HG03095 (cell line): ENCODE measurements at regions not wholly inside any gene's neighbourhood (a gene's known extent, or its start where the extent isn't known, plus 50 kb on each side); places are given as distances from the start of the nearest gene placed in this dataset.

Experiments
- ATAC-seq: cut with Tn5 transposase; IDR thresholded peaks from one replicate; pipeline ENCODE4 v1.9.1; 2021; ENCODE audit warnings: moderate library complexity; ENCODE audit not compliant: unreplicated experiment

DNA sequence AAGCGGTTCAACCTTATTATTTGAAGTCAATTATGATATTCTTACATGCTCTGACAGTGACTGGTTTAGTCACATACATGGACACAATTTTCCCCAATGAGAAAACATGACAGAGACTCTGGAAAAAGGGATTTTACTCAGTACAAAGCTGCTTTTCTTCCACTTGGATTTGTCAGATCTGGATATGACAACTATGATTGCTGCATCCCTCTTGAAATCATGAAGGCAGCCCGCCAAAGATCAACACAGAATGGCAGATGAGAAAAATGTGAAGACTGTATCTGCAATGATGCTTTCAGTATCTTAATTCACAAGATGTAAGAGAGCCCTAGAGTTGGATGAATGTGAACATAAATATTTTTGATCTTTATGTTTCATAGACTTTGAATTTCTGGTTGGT lies 439.6 kb downstream of the CDH8 start:
- no peak for ATAC-seq

- ATAC-seq, result no peak
These were observed 440.6 kb downstream of the CDH8 start for GRCh38 chr16:61595605-61596004.

DNA sequence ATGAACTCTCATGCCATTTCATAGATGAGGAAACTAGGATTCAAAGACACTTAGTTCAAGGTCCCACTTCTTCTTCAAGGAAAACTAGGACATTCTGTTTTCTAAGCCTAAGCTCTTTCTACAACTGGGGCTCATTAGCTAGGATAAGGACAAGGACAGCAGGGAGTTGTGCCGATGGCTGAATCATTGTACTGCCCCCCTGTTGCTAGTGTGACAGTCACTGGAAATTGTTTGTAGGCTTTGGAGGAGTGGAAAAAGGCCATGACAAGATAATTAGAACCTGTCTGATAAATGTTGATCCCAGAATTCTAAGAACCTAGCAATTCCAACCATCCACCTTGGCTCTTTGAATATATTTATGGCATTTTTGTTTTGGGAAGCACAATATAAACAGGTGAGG lies 445.7 kb downstream of the CDH8 start:
- ATAC-seq, result no peak

GRCh38 chr16:61587526-61587925 lies 448.7 kb downstream of the CDH8 start:
- ATAC-seq, result no peak

- ATAC-seq, result no peak
These were observed 454.7 kb downstream of the CDH8 start for GRCh38 chr16:61581417-61582046.

- no peak for ATAC-seq
These were observed 455.7 kb downstream of the CDH8 start for GRCh38 chr16:61580579-61580978.

DNA sequence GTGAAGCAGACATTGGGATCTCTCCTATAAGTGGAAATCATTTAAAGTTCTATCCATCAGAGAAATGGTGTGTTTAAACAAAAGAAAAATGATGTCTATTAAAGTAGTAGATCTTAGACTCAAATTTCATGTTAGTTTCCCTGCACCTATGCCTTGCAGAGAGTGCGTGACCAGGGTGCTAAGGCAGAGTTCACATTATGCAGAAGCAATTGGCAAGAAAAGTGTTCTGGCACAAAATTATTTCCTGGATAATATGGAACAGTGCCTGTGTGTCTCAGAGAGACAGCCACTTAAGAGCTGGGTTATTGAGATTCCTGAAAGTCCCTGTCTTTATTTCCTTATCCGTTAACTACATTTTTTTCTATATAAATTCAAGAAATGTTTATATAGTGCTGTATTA lies 457.0 kb downstream of the CDH8 start:
- no peak for ATAC-seq

GRCh38 chr16:61576476-61576875 lies 459.8 kb downstream of the CDH8 start:
- ATAC-seq, result no peak

- no peak for ATAC-seq
These were observed 460.6 kb downstream of the CDH8 start for GRCh38 chr16:61575617-61576016.

DNA sequence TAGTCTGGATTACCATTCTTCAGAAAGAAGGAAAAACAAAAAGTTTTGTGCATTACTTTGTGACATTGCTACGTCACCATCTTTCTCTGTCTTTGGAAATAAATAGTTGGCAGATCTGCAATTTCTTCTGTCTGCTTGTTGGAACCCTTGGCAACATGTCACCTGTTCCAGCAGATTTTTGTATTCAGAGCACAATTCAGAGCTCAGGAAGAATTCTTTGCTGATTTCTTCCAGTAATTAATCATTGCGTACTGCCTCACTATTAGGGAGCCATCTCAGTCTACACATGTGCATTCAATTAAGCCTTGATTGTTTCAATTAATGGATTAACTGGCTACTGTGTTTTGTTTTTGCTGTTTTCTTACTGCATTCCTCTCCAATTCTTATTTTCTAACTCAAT lies 467.2 kb downstream of the CDH8 start:
- ATAC-seq, result no peak

- no peak for ATAC-seq
These were observed 471.5 kb downstream of the CDH8 start for GRCh38 chr16:61564716-61565115.

GRCh38 chr16:61555718-61556441 lies 480.4 kb downstream of the CDH8 start:
- no peak for ATAC-seq

DNA sequence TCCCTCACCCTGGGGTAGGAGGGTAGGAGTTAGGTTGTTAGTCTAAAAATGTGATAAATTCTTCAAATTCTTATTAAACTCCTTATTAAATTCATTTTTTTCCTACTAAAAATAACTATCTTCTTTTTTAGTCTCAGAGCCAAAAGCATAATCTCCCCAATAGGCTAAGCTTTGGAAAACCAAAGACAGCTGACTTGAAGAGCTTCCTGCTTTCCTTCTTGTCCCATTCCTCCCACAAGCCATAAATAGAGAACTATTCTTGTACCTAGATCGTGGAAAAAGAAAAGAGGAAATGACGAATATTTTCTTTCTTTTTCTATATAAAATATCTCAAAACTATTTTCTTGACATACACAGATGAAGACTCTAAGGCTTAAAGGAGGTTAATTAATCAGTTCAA lies 486.9 kb downstream of the CDH8 start:
- no peak for ATAC-seq

DNA sequence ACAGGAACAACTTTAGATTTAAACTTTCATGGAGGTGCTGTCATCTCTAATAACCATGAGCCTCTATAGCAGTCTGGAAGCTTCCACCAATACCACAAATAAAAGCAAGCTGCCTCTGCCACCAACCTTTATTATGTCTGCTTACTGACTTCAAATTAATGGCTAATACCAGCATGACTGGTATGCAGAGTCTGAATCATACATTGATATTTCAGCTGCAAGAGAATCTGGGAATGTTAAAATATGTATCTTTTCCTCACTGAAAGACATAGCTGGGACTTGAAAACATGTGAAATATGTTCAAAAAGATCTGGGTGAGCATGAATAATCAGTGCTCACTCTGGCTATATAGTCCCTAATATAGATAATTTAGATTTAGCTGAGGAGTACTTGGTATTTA lies 488.6 kb downstream of the CDH8 start:
- no peak for ATAC-seq

DNA sequence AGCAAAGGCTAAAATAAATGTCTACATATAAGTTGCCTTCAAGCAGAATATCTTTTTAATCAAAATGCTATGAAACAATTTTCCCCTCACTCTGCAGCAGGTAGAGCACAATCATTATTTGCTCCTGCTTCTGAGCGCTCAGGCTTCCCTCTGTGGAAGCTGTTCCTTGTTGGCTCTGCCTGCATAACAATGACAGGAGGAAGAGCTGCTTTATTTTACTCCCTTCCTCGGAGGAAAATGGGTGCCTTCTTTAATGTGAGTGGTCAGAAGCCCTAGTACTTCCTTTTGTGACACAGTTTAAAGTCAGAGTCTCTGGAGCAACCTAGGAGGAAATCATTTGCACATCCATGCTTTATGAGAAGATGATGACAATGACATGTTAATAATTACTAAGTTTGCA lies 492.1 kb downstream of the CDH8 start:
- no peak for ATAC-seq

DNA sequence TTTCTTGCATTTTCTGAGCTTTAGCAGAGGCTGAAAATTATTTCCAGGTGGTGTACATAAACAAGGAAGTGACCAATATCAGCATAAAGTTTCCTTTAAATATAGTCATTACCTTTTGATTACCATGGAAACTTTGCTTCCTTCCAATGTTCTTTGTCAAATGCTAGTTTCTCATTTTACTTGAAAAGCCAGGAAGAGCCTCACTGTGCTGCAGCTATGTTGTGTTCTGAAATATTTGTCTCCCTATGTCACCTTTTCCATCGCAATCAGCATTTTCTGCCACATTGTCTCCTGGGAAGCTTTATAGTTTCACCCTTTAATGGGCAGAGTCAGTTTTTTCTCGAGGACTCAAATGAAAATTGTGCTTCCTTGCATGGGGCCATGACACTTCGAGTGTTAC lies 496.0 kb downstream of the CDH8 start:
- no peak for ATAC-seq

GRCh38 chr16:61530697-61531096 lies 505.5 kb downstream of the CDH8 start:
- no peak for ATAC-seq

GRCh38 chr16:61500851-61501250 lies 535.4 kb downstream of the CDH8 start:
- ATAC-seq, result no peak

GRCh38 chr16:61480250-61480649 lies 556.0 kb downstream of the CDH8 start:
- no peak for ATAC-seq

DNA sequence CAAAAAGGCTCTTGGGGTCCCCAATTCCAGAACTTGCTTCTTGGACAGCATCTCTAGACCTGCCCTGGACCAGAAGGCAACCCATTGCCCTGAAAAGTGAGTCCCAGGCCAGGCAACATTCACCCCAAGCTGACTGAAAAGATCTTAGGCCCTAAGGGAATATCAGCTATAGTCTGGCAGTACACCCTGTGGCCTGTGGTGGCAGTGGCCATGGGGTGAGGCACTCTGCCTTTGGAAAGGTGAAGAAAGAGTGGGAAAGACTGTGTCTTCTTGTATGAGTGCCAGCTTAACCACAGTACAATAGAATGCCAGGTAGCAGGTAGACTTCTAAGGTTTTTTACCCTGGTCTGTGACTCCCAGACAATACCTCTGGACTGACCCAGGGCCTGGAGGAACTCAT lies 564.5 kb downstream of the CDH8 start:
- no peak for ATAC-seq

DNA sequence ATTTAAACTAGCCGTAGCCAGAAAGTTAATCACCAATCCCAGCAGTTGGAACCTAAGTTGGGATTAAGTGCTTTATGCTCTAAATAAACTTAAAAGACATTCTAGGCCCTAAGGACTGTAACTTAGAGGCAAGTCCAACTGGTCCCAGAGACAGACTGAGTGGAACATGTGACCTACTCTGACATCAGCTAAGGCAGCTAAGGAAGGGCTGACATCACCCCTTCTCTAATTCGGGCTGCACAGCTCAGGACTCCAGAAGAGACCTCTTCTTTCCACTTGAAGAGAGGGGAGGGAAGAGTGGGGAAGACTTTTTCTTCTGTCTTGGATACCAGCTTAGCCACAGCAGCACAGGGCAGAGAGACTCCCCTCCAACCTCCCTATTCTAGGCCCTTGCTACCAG lies 565.2 kb downstream of the CDH8 start:
- ATAC-seq, result no peak

- ATAC-seq, result no peak
These were observed 571.0 kb downstream of the CDH8 start for GRCh38 chr16:61465285-61465684.

- ATAC-seq, result no peak
These were observed 576.2 kb downstream of the CDH8 start for GRCh38 chr16:61460020-61460419.
